SK-N-SH (cell line): ENCODE measurements at regions not wholly inside any gene's neighbourhood (a gene's known extent, or its start where the extent isn't known, plus 50 kb on each side); places are given as distances from the start of the nearest gene placed in this dataset.

Source experiments
- CTCF ChIA-PET: fragments of 300-600, 350-600 bp; formaldehyde crosslinking; extraction: SDS; loops from one replicate; lab custom pipeline; 2021; lab: Yijun Ruan, JAX
- POLR2A ChIA-PET: fragments of 350-600 bp; sonication (Branson Sonifier 250); formaldehyde crosslinking; extraction: SDS; loops from one replicate; lab custom pipeline; 2020; ENCODE audit warnings: antibody characterized with exemption, inconsistent platforms; lab: Yijun Ruan, JAX
- DNase-seq: peaks from one replicate; pipeline ENCODE4 v3.0.0; 2012
- H2AFZ ChIP-seq: fragments of 200-600 bp; sonication (generic); 2 replicates; pipeline ENCODE4 v1.8.1; 2016; ENCODE audit warnings: antibody characterized with exemption, mild to moderate bottlenecking, low read depth
- H3F3A ChIP-seq: fragments of 200-600 bp; sonication (generic); replicated peaks from 2 replicates; pipeline ENCODE3; 2016; ENCODE audit warnings: antibody characterized with exemption, mild to moderate bottlenecking; ENCODE audit not compliant: insufficient read depth
- H3K27ac ChIP-seq, 2 experiments: fragments of 200-500 bp in 1 of 2; fragments of 200-600 bp in 1 of 2; sonication (Bioruptor generic) in 1 of 2; sonication (generic), shearing (Covaris generic) in 1 of 2; 2 replicates each; pipeline versions ENCODE4 v1.5.1 to v1.6.1; 2014 to 2016; ENCODE audit warnings: low read depth in 2 of 2, inconsistent platforms in 1 of 2, low read length in 1 of 2, mild to moderate bottlenecking in 1 of 2, mixed read lengths in 1 of 2
- H3K27me3 ChIP-seq: fragments of 200-600 bp; sonication (generic), shearing (Covaris generic); 2 replicates; pipeline ENCODE4 v1.6.1; 2016; ENCODE audit warnings: mixed run types; ENCODE audit not compliant: insufficient read depth
- H3K36me3 ChIP-seq, 2 experiments: fragments of 200-500 bp in 1 of 2; fragments of 200-600 bp in 1 of 2; sonication (Bioruptor generic) in 1 of 2; sonication (generic) in 1 of 2; replicated peaks in 1 of 2; 2 replicates each; pipeline versions ENCODE3 to v1.5.1; 2014 to 2016; ENCODE audit warnings: low read length in 1 of 2, mild to moderate bottlenecking in 1 of 2; ENCODE audit not compliant: insufficient read depth in 2 of 2, control insufficient read depth in 1 of 2
- H3K4me1 ChIP-seq, 2 experiments: fragments of 200-500 bp in 1 of 2; fragments of 200-600 bp in 1 of 2; sonication (Bioruptor generic) in 1 of 2; sonication (generic), shearing (Covaris generic) in 1 of 2; 2 replicates each; pipeline versions ENCODE4 v1.5.1 to v1.6.1; 2014 to 2016; ENCODE audit warnings: low read depth in 1 of 2, low read length in 1 of 2, mixed run types in 1 of 2; ENCODE audit not compliant: insufficient read depth in 2 of 2, control insufficient read depth in 1 of 2
- H3K4me2 ChIP-seq: fragments of 200-600 bp; sonication (generic), shearing (Covaris generic); 2 replicates; pipeline ENCODE4 v1.6.1; 2017; ENCODE audit warnings: mixed run types
- H3K4me3 ChIP-seq, 2 experiments: fragments of 200-500 bp in 1 of 2; fragments of 200-600 bp in 1 of 2; sonication (Bioruptor generic) in 1 of 2; sonication (generic), shearing (Covaris generic) in 1 of 2; 2 replicates each; pipeline versions ENCODE4 v1.5.1 to v1.8.1; 2014 to 2016; ENCODE audit warnings: low read depth in 2 of 2, inconsistent platforms in 1 of 2, low read length in 1 of 2, mild to moderate bottlenecking in 1 of 2, mixed read lengths in 1 of 2, moderate library complexity in 1 of 2
- H3K79me2 ChIP-seq: fragments of 200-600 bp; sonication (generic); 2 replicates; pipeline ENCODE4 v1.8.1; 2017; ENCODE audit warnings: mild to moderate bottlenecking; ENCODE audit not compliant: insufficient read depth
- H3K9ac ChIP-seq: fragments of 200-600 bp; sonication (generic); 2 replicates; pipeline ENCODE4 v1.6.1; 2017; ENCODE audit warnings: mixed run types
- H3K9me2 ChIP-seq: fragments of 200-600 bp; sonication (generic); 2 replicates; pipeline ENCODE4 v1.6.1; 2017; ENCODE audit warnings: mixed run types
- H3K9me3 ChIP-seq: fragments of 200-600 bp; sonication (generic); 2 replicates; pipeline ENCODE4 v1.6.1; 2017; ENCODE audit warnings: mixed run types, mild to moderate bottlenecking, moderate library complexity
- H4K20me1 ChIP-seq: fragments of 200-600 bp; sonication (generic); 2 replicates; pipeline ENCODE4 v1.6.1; 2017; ENCODE audit warnings: mild to moderate bottlenecking, mixed run types; ENCODE audit not compliant: insufficient read depth
- EP300 ChIP-seq, 2 experiments: IDR thresholded peaks; 2 replicates each; pipeline versions ENCODE4 v1.4.0 to v1.6.1; 2012; ENCODE audit warnings: borderline replicate concordance in 1 of 2, low read depth in 1 of 2, low read length in 1 of 2
- EZH2phosphoT487 ChIP-seq: fragments of 200-600 bp; sonication (generic); IDR thresholded peaks from 2 replicates; pipeline ENCODE4 v1.6.1; 2017; ENCODE audit warnings: low read depth, mixed run types, mild to moderate bottlenecking, antibody characterized with exemption, moderate library complexity, borderline replicate concordance
- FOXJ3 ChIP-seq: sonication (generic); formaldehyde crosslinking; IDR thresholded peaks from 2 replicates; pipeline ENCODE4 v1.5.1; 2020; ENCODE audit warnings: mild to moderate bottlenecking, missing genetic modification reagents
- MEF2A ChIP-seq: IDR thresholded peaks from 2 replicates; pipeline ENCODE4 v1.4.0; 2012; ENCODE audit warnings: low read depth, borderline replicate concordance
- MXI1 ChIP-seq: IDR thresholded peaks from 2 replicates; pipeline ENCODE4 v1.6.1; 2012; ENCODE audit warnings: mild to moderate bottlenecking, low read depth, low read length, improper control_type of control experiment
- NFIC ChIP-seq: IDR thresholded peaks from 2 replicates; pipeline ENCODE4 v1.4.0; 2012; ENCODE audit warnings: borderline replicate concordance
- POLR2AphosphoS5 ChIP-seq: IDR thresholded peaks from 2 replicates; pipeline ENCODE4 v1.6.1; 2012; ENCODE audit warnings: low read depth, low read length
- RCOR1 ChIP-seq: fragments of 150-350 bp; IDR thresholded peaks from 2 replicates; pipeline ENCODE4 v1.6.1; 2017; ENCODE audit warnings: antibody characterized with exemption, low read length
- RFX5 ChIP-seq: IDR thresholded peaks from 2 replicates; pipeline ENCODE4 v1.6.1; 2012; ENCODE audit warnings: mild to moderate bottlenecking, improper control_type of control experiment, low read length
- SIN3A ChIP-seq: IDR thresholded peaks from 2 replicates; pipeline ENCODE4 v1.6.1; 2012; ENCODE audit warnings: low read depth, mild to moderate bottlenecking, low read length, moderate library complexity, borderline replicate concordance
- SMC3 ChIP-seq: IDR thresholded peaks from 2 replicates; pipeline ENCODE4 v1.6.1; 2012; ENCODE audit warnings: low read depth, low read length, improper control_type of control experiment
- TCF12 ChIP-seq: IDR thresholded peaks from 2 replicates; pipeline ENCODE4 v1.4.0; 2012
- TEAD4 ChIP-seq: IDR thresholded peaks from 2 replicates; pipeline ENCODE4 v1.4.0; 2012; ENCODE audit warnings: mild to moderate bottlenecking, borderline replicate concordance; ENCODE audit not compliant: insufficient read depth
- USF2 ChIP-seq: fragments of 150-350 bp; IDR thresholded peaks from 2 replicates; pipeline ENCODE4 v1.6.1; 2017; ENCODE audit warnings: antibody characterized with exemption, low read length, low read depth, borderline replicate concordance
- whole genome bisulfite sequencing: methylation state at CpG from one replicate; pipeline ENCODE4 v1.1.6; 2017; ENCODE audit warnings: low lambda C conversion rate; 5-methylcytosine and 5-hydroxymethylcytosine counted together
- TF ChIP-seq, protein P1 (sequence below): IDR thresholded peaks from 2 replicates; pipeline ENCODE4 v1.4.0; 2012; ENCODE audit warnings: low read depth
- TF ChIP-seq, protein P2 (sequence below): fragments of 200-600 bp; sonication (generic); IDR thresholded peaks from 2 replicates; pipeline ENCODE4 v1.6.1; 2017; ENCODE audit warnings: antibody characterized with exemption, mild to moderate bottlenecking, moderate library complexity

- no peaks in the 10 kb centered on the region; a peak in 1 of 4 replicates for H3K4me1 ChIP-seq
- H3K9me3 ChIP-seq: no peaks in the 10 kb centered on the region
- WGBS: 47% methylated on average over 12 of the region's 12 CpGs
- no peak overlapping the region for H3K27ac ChIP-seq
- H3K4me3 ChIP-seq: no peak overlapping the region
- H3K9ac ChIP-seq: no peak overlapping the region
- CTCF ChIA-PET: no interaction called here
- no peaks in the 10 kb centered on the region for H3K9me2 ChIP-seq
- H3K36me3 ChIP-seq: no peaks in the 10 kb centered on the region
- POLR2A ChIA-PET: no interaction called here
- H3K79me2 ChIP-seq: no peaks in the 10 kb centered on the region
- no peak for DNase-seq
- TF ChIP-seq NFIC: no peak
- TF ChIP-seq, all 33 proteins: peak for 0
- H3K4me2 ChIP-seq: no peak overlapping the region
- H4K20me1 ChIP-seq: no peaks in the 10 kb centered on the region
- no peak overlapping the region for H2AFZ ChIP-seq
- H3K27me3 ChIP-seq: no peaks in the 10 kb centered on the region
- no peaks in the 10 kb centered on the region for H3F3A ChIP-seq
Observed at GRCh38 chr17:33667052-33667509, 374.0 kb upstream of the ASIC2 start.

- H3K27me3 ChIP-seq: no peaks in the 10 kb centered on the region
- H2AFZ ChIP-seq: no peak overlapping the region
- no peaks in the 10 kb centered on the region for H3K79me2 ChIP-seq
- CTCF ChIA-PET: no interaction called here
- no peaks in the 10 kb centered on the region for H3K36me3 ChIP-seq
- H4K20me1 ChIP-seq: no peaks in the 10 kb centered on the region
- no peaks in the 10 kb centered on the region; a peak in 1 of 4 replicates for H3K4me1 ChIP-seq
- H3K9me3 ChIP-seq: no peaks in the 10 kb centered on the region
- 41% methylated on average over 4 of the region's 4 CpGs for WGBS
- H3K4me3 ChIP-seq: no peak overlapping the region
- no peak overlapping the region for H3K27ac ChIP-seq
- POLR2A ChIA-PET: no interaction called here
- H3F3A ChIP-seq: no peaks in the 10 kb centered on the region
- no peak overlapping the region for H3K9ac ChIP-seq
- no peak for DNase-seq
- no peak overlapping the region for H3K4me2 ChIP-seq
- no peak for TF ChIP-seq RCOR1
- TF ChIP-seq, protein P1, sequence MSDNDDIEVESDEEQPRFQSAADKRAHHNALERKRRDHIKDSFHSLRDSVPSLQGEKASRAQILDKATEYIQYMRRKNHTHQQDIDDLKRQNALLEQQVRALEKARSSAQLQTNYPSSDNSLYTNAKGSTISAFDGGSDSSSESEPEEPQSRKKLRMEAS: no peak
- no peak for TF ChIP-seq NFIC
- TF ChIP-seq FOXJ3 (CRISPR knock-in tag): no peak
- TF ChIP-seq, all 33 proteins: peak for 0
- no peaks in the 10 kb centered on the region for H3K9me2 ChIP-seq
Observed at GRCh38 chr17:33667671-33668070, 374.6 kb upstream of the ASIC2 start.

GRCh38 chr17:33668516-33668915 is 375.4 kb upstream of the ASIC2 start:
- no peak overlapping the region for H3K27ac ChIP-seq
- H3K27me3 ChIP-seq: no peaks in the 10 kb centered on the region
- no peaks in the 10 kb centered on the region for H3K9me3 ChIP-seq
- ChIA-PET POLR2A (no interaction called here), CTCF (no interaction called here)
- no peaks in the 10 kb centered on the region for H3K36me3 ChIP-seq
- no peak overlapping the region for H2AFZ ChIP-seq
- no peaks in the 10 kb centered on the region for H3F3A ChIP-seq
- no peak overlapping the region for H3K4me3 ChIP-seq
- 58% methylated on average over 2 of the region's 3 CpGs for WGBS
- no peak overlapping the region for H3K9ac ChIP-seq
- TF ChIP-seq NFIC: no peak
- no peak for TF ChIP-seq TCF12
- no peak for TF ChIP-seq RCOR1
- no peak for TF ChIP-seq EP300 (IDR thresholded peaks at IDR 0.05; ENCODE audit: borderline replicate concordance in 1 of 2, low read depth in 1 of 2, low read length in 1 of 2)
- no peak for TF ChIP-seq TEAD4
- no peak for TF ChIP-seq POLR2AphosphoS5
- TF ChIP-seq SMC3: no peak
- no peak for TF ChIP-seq MXI1
- no peak for TF ChIP-seq EZH2phosphoT487
- TF ChIP-seq, protein P2, sequence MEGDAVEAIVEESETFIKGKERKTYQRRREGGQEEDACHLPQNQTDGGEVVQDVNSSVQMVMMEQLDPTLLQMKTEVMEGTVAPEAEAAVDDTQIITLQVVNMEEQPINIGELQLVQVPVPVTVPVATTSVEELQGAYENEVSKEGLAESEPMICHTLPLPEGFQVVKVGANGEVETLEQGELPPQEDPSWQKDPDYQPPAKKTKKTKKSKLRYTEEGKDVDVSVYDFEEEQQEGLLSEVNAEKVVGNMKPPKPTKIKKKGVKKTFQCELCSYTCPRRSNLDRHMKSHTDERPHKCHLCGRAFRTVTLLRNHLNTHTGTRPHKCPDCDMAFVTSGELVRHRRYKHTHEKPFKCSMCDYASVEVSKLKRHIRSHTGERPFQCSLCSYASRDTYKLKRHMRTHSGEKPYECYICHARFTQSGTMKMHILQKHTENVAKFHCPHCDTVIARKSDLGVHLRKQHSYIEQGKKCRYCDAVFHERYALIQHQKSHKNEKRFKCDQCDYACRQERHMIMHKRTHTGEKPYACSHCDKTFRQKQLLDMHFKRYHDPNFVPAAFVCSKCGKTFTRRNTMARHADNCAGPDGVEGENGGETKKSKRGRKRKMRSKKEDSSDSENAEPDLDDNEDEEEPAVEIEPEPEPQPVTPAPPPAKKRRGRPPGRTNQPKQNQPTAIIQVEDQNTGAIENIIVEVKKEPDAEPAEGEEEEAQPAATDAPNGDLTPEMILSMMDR: no peak
- no peak for TF ChIP-seq USF2
- TF ChIP-seq MEF2A: no peak
- TF ChIP-seq, protein P1: no peak
- TF ChIP-seq SIN3A: no peak
- no peak for TF ChIP-seq RFX5
- TF ChIP-seq, all 33 proteins: peak for 0
- H3K4me1 ChIP-seq: no peaks in the 10 kb centered on the region; a peak in 1 of 4 replicates
- no peaks in the 10 kb centered on the region for H3K9me2 ChIP-seq
- no peaks in the 10 kb centered on the region for H4K20me1 ChIP-seq
- no peak for DNase-seq
- H3K4me2 ChIP-seq: no peak overlapping the region
- no peaks in the 10 kb centered on the region for H3K79me2 ChIP-seq
